ENCODE measurements at regions not wholly inside any gene's neighbourhood (a gene's known extent, or its start where the extent isn't known, plus 50 kb on each side); places are given as distances from the start of the nearest gene placed in this dataset.

DNA sequence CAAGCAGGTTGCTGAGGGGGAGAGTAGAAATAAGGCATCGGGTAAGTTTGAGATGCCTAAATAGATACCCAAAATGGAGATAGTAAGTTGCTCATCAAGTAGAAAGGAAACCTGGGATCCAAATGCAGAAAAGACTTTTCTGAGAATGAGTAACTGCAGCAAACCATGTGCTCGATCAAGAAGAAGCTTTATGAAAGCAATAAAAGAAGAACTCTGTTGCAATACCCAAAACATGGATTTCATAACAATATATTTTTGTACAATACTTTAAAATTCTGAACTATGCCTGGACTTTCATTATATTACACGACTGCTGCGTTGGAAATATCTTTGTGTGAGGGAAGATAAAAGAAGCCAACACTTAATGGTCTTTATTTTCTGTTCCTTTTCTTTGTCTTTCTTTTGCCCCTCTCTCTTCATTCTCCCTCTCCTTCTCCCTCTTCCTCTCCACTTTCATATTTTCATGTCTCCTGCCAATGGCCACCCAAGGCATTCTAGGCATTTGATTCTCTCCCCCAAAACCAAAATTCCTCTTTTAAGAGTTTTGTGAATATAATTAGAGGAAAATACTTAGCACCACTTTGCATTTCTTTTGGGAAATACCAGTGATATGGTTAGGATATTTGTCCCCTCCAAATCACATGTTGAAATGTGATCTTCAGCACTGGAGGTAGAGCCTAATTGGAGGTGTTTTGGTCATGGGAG is 257.6 kb downstream of the MREG start:
- TF ChIP-seq POLR2AphosphoS2 (IDR thresholded peaks at IDR 0.05; ENCODE audit: low read length), result no peak
- TF ChIP-seq CEBPB (tag; IDR thresholded peaks at IDR 0.05), result peak; percentile 30; the same call in 1 of the 2 replicates
- no peak for TF ChIP-seq CTCF (IDR thresholded peaks at IDR 0.05 in 2 of 3, conservative IDR thresholded peaks at IDR 0.05 in 1 of 3; ENCODE audit: insufficient read depth in 2 of 3, low read depth in 1 of 3, low read length in 3 of 3)
- no peak for TF ChIP-seq CREB1 (IDR thresholded peaks at IDR 0.05)
- no peak for TF ChIP-seq CREB1 (CRISPR knock-in tag; IDR thresholded peaks at IDR 0.05)
- no peak for TF ChIP-seq CHCHD3 (CRISPR knock-in tag; IDR thresholded peaks at IDR 0.05)
- TF ChIP-seq SREBF1 (IDR thresholded peaks at IDR 0.05; ENCODE audit: borderline replicate concordance, low read depth, low read length), result no peak
- no peak for TF ChIP-seq ZNF184 (CRISPR knock-in tag; IDR thresholded peaks at IDR 0.05)
- no peak for TF ChIP-seq IRF2 (CRISPR knock-in tag; IDR thresholded peaks at IDR 0.05)
